CD4-positive, alpha-beta T cell treated with Interleukin-21 for 1 hour (primary cell): ENCODE measurements at regions not wholly inside any gene's neighbourhood (a gene's known extent, or its start where the extent isn't known, plus 50 kb on each side); places are given as distances from the start of the nearest gene placed in this dataset.

Experiments
- DNase-seq: peaks from one replicate; pipeline ENCODE4 v3.0.0-alpha.2; 2020

GRCh38 chr4:62301500-62301899, 1101.4 kb downstream of the ADGRL3 start:
- no peak for DNase-seq

- DNase-seq, result no peak
These were observed 1093.4 kb downstream of the ADGRL3 start for GRCh38 chr4:62293551-62293950.

- no peak for DNase-seq
These were observed 1092.8 kb downstream of the ADGRL3 start for GRCh38 chr4:62292911-62293310.

GRCh38 chr4:62288808-62289541, 1088.8 kb downstream of the ADGRL3 start:
- DNase-seq, result no peak

- DNase-seq, result no peak
These were observed 1084.9 kb downstream of the ADGRL3 start for GRCh38 chr4:62285026-62285425.

- no peak for DNase-seq
These were observed 1079.6 kb downstream of the ADGRL3 start for GRCh38 chr4:62279689-62280088.

GRCh38 chr4:62275470-62275869, 1075.3 kb downstream of the ADGRL3 start:
- no peak for DNase-seq

GRCh38 chr4:62274782-62275181, 1074.7 kb downstream of the ADGRL3 start:
- DNase-seq, result no peak

- DNase-seq, result no peak
These were observed 1071.0 kb downstream of the ADGRL3 start for GRCh38 chr4:62271107-62271506.

- no peak for DNase-seq
These were observed 1069.8 kb downstream of the ADGRL3 start for GRCh38 chr4:62269918-62270317.

- no peak for DNase-seq
These were observed 1063.3 kb downstream of the ADGRL3 start for GRCh38 chr4:62263454-62263853.

GRCh38 chr4:62262676-62263075, 1062.5 kb downstream of the ADGRL3 start:
- DNase-seq, result no peak

- no peak for DNase-seq
These were observed 1060.1 kb downstream of the ADGRL3 start for GRCh38 chr4:62260254-62260653.

GRCh38 chr4:62256479-62256878, 1056.4 kb downstream of the ADGRL3 start:
- no peak for DNase-seq

- no peak for DNase-seq
These were observed 1052.6 kb downstream of the ADGRL3 start for GRCh38 chr4:62252728-62253127.

GRCh38 chr4:62250100-62250499, 1050.0 kb downstream of the ADGRL3 start:
- no peak for DNase-seq

GRCh38 chr4:62243895-62244294, 1043.8 kb downstream of the ADGRL3 start:
- no peak for DNase-seq

GRCh38 chr4:62235911-62236310, 1035.8 kb downstream of the ADGRL3 start:
- DNase-seq, result no peak

- DNase-seq, result no peak
These were observed 1032.7 kb downstream of the ADGRL3 start for GRCh38 chr4:62232814-62233213.

GRCh38 chr4:62231994-62232393, 1031.9 kb downstream of the ADGRL3 start:
- no peak for DNase-seq

GRCh38 chr4:62226082-62226481, 1026.0 kb downstream of the ADGRL3 start:
- DNase-seq, result no peak

- no peak for DNase-seq
These were observed 1022.0 kb downstream of the ADGRL3 start for GRCh38 chr4:62222121-62222520.

- no peak for DNase-seq
These were observed 1010.4 kb downstream of the ADGRL3 start for GRCh38 chr4:62210486-62210885.

GRCh38 chr4:62209757-62210485, 1009.8 kb downstream of the ADGRL3 start:
- DNase-seq, result no peak

GRCh38 chr4:62208921-62209320, 1008.8 kb downstream of the ADGRL3 start:
- no peak for DNase-seq
